Stimulated activated naive B cell treated with anti-CD40 and anti-IgM and Interleukin-4, amounts not matched to agents 10 μg/mL and 1 μg/mL and 100 μg/mL, for 72 hours (primary cell): ENCODE measurements at regions not wholly inside any gene's neighbourhood (a gene's known extent, or its start where the extent isn't known, plus 50 kb on each side); places are given as distances from the start of the nearest gene placed in this dataset.

Experiments used
- ATAC-seq, 2 donors: fragments of 150-1000 bp; cut with Tn5 transposase; replicated peaks; 2 replicates each; pipeline ENCODE4 v1.10.0; 2021; ENCODE audit warnings: moderate library complexity in 1 of 2
- DNase-seq: peaks from one replicate; pipeline ENCODE4 v3.0.0; 2021
- H3K27ac Mint-ChIP-seq: one replicate; pipeline ENCODE4 v1.8.0; 2022; ENCODE audit warnings: mild to moderate bottlenecking, mixed read lengths
- H3K27me3 Mint-ChIP-seq, 2 donors: one replicate each; pipeline ENCODE4 v1.8.0; 2022; ENCODE audit warnings: mixed read lengths in 2 of 2
- H3K36me3 Mint-ChIP-seq, 2 donors: one replicate each; pipeline ENCODE4 v1.8.0; 2022; ENCODE audit warnings: mixed read lengths in 2 of 2, mild to moderate bottlenecking in 1 of 2
- H3K4me1 Mint-ChIP-seq, 2 donors: one replicate each; pipeline ENCODE4 v1.8.0; 2022; ENCODE audit warnings: mixed read lengths in 2 of 2, mild to moderate bottlenecking in 1 of 2
- H3K4me3 Mint-ChIP-seq, 2 donors: one replicate each; pipeline ENCODE4 v1.8.0; 2022; ENCODE audit warnings: mild to moderate bottlenecking in 2 of 2, mixed read lengths in 2 of 2, moderate library complexity in 1 of 2
- H3K9me3 Mint-ChIP-seq, 2 donors: one replicate each; pipeline ENCODE4 v1.8.0; 2022; ENCODE audit warnings: mixed read lengths in 2 of 2, mild to moderate bottlenecking in 1 of 2

DNA sequence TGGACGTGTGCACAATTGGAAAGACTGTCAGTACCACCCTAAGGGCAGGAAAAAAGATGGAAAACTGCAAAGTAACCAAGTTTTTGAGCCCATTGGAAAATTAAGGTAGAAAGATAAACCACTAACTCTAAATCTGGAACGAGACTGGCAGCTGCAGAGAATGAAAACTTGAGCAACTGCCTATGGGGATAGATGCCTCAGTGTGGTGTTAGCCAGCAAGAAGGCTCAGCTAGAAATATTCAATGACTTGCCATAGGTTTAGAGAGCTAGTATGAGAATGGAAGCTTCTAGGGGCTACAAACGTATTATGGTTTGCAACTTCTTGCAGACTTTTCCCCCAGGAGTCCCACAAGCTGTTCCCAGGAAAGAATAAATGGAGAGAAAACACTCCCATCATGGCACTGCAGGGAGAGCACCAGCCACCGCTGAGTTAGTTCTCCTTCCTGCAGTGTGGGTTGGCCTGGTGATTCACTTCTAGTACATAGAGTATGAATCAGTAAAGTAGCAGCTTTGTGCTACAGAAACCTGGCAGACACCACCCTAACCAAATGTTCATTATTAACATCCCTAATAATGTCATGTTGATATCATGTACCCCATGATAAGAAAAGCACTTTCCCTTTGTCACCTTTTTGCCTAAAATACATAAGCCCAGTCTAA lies 372.4 kb upstream of the VWC2 start:
- no peak overlapping the region for H3K27ac Mint-ChIP-seq
- H3K4me3 Mint-ChIP-seq, result no peak overlapping the region
- peaks cover 4% of the 10 kb centered on the region in 2 donors for H3K9me3 Mint-ChIP-seq
- H3K4me1 Mint-ChIP-seq, result no peaks in the 10 kb centered on the region
- DNase-seq (no peak), ATAC-seq (no peak)
- H3K36me3 Mint-ChIP-seq, result no peaks in the 10 kb centered on the region
- H3K27me3 Mint-ChIP-seq, result no peaks in the 10 kb centered on the region

DNA sequence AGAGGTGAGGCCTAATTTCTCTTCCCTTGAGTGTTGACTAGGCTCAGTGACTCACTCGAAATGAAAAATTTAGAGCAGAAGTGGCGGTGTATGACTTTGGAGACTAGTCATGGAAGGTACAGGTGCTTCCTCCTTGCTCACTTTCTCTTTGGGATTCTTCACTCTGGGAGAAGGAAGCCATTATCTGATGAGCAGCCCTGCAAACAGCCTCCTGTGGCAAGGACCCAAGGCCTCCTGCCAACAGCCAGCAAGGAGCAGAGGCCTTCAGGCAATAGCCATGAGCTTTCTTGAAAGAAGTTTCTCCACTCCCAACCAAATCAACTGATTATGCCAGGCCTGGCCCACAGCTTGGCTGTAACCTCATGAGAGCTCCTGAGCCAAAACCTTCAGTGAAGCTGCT lies 369.6 kb upstream of the VWC2 start:
- ATAC-seq (no peak), DNase-seq (no peak)
- H3K4me1 Mint-ChIP-seq, result no peaks in the 10 kb centered on the region
- H3K36me3 Mint-ChIP-seq, result no peaks in the 10 kb centered on the region
- no peak overlapping the region for H3K4me3 Mint-ChIP-seq
- no peaks in the 10 kb centered on the region for H3K27me3 Mint-ChIP-seq
- peaks cover 4% of the 10 kb centered on the region in 2 donors for H3K9me3 Mint-ChIP-seq
- no peak overlapping the region for H3K27ac Mint-ChIP-seq

DNA sequence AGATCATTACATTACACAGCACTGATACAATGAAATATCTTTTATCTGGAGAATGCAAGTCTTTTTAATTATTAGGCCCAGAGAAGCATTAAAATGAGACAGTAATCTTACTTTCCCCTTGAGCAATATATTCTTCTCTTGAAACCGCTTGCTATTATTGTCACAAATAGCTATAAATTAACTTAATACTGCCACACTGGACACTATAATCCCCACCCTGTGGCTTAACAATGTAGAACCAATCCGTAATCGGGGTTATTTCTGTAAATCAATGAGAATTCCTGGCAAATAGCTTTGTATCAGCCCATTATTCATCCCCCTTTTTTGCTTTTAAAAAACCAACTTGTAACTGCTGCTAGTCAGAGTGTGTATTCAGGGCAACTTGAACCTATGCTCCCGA lies 366.2 kb upstream of the VWC2 start:
- Mint-ChIP-seq H3K27ac (no peak overlapping the region), H3K9me3 (peaks cover 2% of the 10 kb centered on the region in 2 donors), H3K4me1 (no peaks in the 10 kb centered on the region), H3K36me3 (no peaks in the 10 kb centered on the region), H3K4me3 (no peak overlapping the region), H3K27me3 (no peaks in the 10 kb centered on the region)
- no peak for DNase-seq
- ATAC-seq, result no peak

DNA sequence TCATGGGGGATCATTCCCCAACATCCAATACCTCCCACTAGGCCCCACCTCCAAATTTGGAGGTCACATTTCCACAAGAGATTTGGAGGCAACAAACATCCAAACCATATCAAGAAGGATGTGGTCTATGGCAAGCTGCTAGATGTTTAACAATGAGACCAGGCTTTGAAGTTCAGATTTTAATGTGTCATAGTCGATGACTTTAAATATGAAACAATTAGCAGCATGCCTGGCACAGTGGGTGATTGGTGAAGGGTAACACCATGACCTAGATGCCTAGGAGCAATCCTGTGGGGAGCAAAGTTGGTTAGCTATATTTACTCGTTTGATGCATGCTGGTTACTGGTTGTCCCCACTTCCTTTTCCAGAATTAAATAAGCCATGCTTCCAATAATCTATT lies 356.4 kb upstream of the VWC2 start:
- ATAC-seq, result no peak
- DNase-seq, result no peak
- Mint-ChIP-seq H3K4me1 (no peaks in the 10 kb centered on the region), H3K4me3 (no peak overlapping the region), H3K9me3 (peaks cover 5 to 7% of the 10 kb centered on the region in 2 donors), H3K36me3 (no peaks in the 10 kb centered on the region), H3K27me3 (no peaks in the 10 kb centered on the region), H3K27ac (no peak overlapping the region)

DNA sequence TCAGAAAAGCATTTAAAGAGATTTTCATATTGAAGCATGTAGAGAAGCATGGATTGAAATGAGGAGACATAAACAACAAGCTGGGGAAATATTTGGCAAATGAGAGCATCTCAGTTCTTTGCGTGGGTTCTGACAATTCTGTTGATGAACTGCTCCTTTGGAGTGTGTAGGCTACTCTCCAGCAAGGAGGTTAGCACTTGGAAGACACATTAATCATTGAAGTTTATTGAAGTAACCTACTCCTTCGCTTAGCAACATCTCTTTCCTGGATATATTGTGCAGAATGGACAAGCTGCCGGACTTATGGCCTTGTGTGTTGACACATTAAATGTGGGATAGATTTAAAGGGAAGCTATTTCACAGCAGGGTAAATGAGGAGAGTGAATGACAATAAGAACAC lies 354.5 kb upstream of the VWC2 start:
- no peak overlapping the region for H3K27ac Mint-ChIP-seq
- no peaks in the 10 kb centered on the region for H3K4me1 Mint-ChIP-seq
- DNase-seq, result no peak
- H3K27me3 Mint-ChIP-seq, result no peaks in the 10 kb centered on the region
- no peaks in the 10 kb centered on the region for H3K36me3 Mint-ChIP-seq
- H3K4me3 Mint-ChIP-seq, result no peak overlapping the region
- peaks cover 5% of the 10 kb centered on the region in 2 donors for H3K9me3 Mint-ChIP-seq
- ATAC-seq, result no peak

DNA sequence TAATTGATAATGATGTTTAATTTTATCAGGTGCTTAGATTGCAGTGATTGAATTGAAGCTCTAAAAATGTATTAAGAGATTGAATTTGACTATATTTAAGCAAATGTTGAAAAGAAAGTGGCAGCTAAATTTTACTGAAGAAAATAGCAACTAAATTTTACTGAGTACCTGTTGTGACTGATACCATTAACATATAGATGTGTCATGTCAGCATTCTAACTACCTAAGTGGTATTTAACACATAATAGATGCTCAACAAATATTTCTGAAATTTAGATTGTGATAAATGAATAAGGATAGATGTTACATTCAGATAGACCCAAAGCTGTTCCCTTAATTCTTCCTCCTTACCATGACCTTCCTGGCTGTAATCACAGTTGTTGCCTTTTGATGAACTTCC lies 350.9 kb upstream of the VWC2 start:
- no peak for DNase-seq
- Mint-ChIP-seq H3K4me1 (no peaks in the 10 kb centered on the region), H3K27me3 (no peaks in the 10 kb centered on the region), H3K4me3 (no peak overlapping the region), H3K27ac (no peak overlapping the region), H3K36me3 (no peaks in the 10 kb centered on the region), H3K9me3 (no peaks in the 10 kb centered on the region)
- no peak for ATAC-seq

DNA sequence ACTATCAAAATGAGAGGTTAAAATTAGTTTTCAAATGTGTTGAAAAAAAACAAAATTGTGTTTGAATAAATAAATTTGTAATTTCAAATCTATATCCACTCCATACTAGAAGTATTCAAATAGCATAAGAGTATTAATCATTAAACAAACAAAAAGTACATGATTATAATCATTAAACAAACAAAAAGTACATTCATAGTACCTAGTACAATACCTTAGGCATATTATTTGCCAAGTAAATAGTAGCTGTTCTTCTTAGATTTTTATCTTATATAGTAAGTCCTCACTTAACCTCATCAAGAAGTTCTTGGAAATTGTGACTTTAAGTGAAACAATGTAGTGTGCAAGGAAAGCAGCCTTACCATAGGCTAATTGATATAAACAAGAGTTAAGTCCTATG lies 349.3 kb upstream of the VWC2 start:
- Mint-ChIP-seq H3K4me3 (no peak overlapping the region), H3K36me3 (no peaks in the 10 kb centered on the region), H3K27ac (no peak overlapping the region), H3K4me1 (no peaks in the 10 kb centered on the region), H3K27me3 (no peaks in the 10 kb centered on the region), H3K9me3 (no peaks in the 10 kb centered on the region)
- DNase-seq (no peak), ATAC-seq (no peak)

DNA sequence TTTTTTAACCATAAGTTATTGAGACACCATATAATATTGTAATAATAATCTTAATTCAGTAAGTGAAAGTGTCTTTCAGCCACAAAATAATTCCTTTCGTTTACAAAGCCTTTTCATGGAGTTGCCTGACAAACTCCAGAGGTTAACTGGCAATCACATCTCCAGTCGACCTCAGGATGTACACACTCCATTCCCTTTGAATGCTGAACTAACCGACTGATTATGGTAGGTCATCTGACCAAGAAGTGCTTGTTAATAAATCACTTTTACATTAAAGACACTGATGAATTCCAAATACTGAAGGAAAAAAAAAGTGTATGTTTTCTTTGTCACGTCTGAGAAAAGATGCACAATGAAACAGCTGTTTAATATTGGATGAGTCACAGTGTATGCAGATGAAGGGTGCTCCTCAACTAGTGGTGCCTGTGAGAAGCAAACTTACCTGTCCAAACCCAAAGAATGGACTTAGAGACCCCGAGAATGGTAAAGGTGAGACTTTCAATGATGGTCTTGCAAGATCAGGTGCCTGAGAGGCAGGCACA lies 348.1 kb upstream of the VWC2 start:
- no peaks in the 10 kb centered on the region for H3K4me1 Mint-ChIP-seq
- no peaks in the 10 kb centered on the region for H3K9me3 Mint-ChIP-seq
- H3K27me3 Mint-ChIP-seq, result no peaks in the 10 kb centered on the region
- H3K27ac Mint-ChIP-seq, result no peak overlapping the region
- H3K36me3 Mint-ChIP-seq, result no peaks in the 10 kb centered on the region
- ATAC-seq, result no peak
- H3K4me3 Mint-ChIP-seq, result no peak overlapping the region
- DNase-seq, result no peak

DNA sequence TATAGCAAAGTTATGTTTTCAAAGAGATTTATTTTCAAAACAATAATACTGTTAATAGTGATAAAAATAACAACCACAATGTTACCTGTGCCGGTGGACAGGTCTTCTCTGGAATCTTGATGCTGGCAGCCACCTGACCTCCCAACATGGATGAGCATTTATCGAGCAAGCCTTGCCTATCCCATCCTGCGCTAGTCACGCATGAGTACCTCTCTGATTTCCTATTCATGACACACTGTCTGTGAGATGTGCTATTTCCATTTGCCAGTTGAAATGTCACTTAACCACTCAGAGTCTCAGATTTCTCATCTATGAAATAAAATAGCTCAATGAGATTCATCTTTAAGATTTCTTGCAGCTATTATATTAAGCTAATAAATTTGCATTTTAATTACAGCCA lies 341.2 kb upstream of the VWC2 start:
- Mint-ChIP-seq H3K4me1 (no peaks in the 10 kb centered on the region), H3K9me3 (no peaks in the 10 kb centered on the region), H3K36me3 (no peaks in the 10 kb centered on the region), H3K27ac (no peak overlapping the region), H3K4me3 (no peak overlapping the region), H3K27me3 (no peaks in the 10 kb centered on the region)
- no peak for ATAC-seq
- no peak for DNase-seq

DNA sequence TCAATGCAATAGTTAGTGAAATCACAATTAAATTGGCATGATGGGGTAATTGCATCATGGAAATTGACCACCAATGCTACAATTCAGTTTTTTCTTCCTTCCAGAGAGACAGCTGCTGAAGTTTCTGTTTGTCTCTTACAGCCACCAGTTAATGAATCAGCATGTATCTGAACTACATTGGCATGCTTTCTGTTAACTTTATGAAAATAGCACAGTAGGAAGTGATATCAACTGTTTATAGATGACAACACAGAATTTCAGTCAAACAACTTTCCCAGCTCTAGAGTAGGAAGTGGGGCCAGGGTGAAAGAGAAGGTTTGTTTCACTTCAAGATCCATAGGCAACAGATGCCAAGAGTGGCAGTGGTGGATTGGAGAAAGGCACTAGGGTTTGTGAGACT lies 339.6 kb upstream of the VWC2 start:
- H3K9me3 Mint-ChIP-seq, result no peaks in the 10 kb centered on the region
- no peaks in the 10 kb centered on the region for H3K27me3 Mint-ChIP-seq
- no peak for DNase-seq
- no peak for ATAC-seq
- H3K27ac Mint-ChIP-seq, result no peak overlapping the region
- H3K4me3 Mint-ChIP-seq, result no peak overlapping the region
- no peaks in the 10 kb centered on the region for H3K36me3 Mint-ChIP-seq
- no peaks in the 10 kb centered on the region for H3K4me1 Mint-ChIP-seq

DNA sequence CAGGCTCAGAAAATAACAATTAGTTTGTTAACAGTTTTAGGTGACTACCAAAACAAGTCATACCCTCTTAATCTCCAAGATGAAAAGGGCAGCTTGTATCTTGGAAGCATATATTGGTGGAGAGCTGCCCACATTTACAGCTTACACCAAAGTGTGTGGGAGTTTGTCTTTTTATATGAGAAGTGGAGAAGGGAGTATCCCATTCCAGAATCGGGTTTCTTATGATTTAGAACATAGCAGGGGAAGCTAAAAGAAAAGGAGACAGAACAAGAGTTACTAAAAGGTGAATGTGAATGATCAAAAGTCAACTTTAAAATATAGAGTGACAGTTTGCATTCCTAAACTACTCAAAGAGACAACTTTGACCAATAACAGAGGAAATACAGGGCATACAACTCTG lies 338.6 kb upstream of the VWC2 start:
- no peak overlapping the region for H3K27ac Mint-ChIP-seq
- ATAC-seq (no peak), DNase-seq (no peak)
- H3K4me1 Mint-ChIP-seq, result no peaks in the 10 kb centered on the region
- H3K27me3 Mint-ChIP-seq, result no peaks in the 10 kb centered on the region
- H3K9me3 Mint-ChIP-seq, result no peaks in the 10 kb centered on the region
- H3K36me3 Mint-ChIP-seq, result no peaks in the 10 kb centered on the region
- no peak overlapping the region for H3K4me3 Mint-ChIP-seq

DNA sequence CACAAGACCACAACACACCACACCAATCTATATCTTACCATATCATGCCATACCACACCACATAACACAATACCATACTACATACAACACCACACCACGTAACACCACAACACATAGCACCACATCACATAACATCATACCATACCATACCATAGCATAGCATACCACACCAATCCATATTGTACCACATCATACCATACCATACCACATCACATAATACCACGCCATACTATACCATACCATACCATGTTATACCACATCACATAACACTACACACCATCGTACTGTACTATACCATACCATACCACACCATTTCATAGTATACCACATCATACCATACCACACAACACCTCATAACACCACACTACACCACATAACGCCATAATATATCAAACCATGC lies 335.2 kb upstream of the VWC2 start:
- no peak for DNase-seq
- H3K9me3 Mint-ChIP-seq, result no peaks in the 10 kb centered on the region
- H3K4me1 Mint-ChIP-seq, result no peaks in the 10 kb centered on the region
- no peaks in the 10 kb centered on the region for H3K27me3 Mint-ChIP-seq
- no peak overlapping the region for H3K4me3 Mint-ChIP-seq
- no peak overlapping the region for H3K27ac Mint-ChIP-seq
- H3K36me3 Mint-ChIP-seq, result no peaks in the 10 kb centered on the region
- ATAC-seq, result peak in 1 of 2 donors; percentile 23

DNA sequence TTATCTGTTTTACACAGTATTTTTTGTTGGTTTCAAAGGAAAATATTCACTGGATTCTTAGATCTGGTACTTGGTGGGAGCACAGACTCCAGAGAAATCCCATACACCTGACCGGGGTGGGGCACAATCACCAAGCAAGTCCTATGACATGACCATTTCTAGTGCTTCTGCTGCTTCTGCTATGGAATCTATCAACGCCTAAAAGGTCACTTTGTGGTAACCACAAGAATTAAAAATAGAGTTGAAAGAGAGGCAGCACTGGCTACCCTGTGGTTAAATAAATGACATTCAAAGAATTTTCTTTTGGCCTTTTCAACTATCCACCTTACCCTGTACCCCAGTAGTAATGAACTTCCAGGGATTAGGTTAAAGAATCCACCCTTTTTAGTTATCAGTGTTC lies 329.9 kb upstream of the VWC2 start:
- ATAC-seq, result no peak
- no peaks in the 10 kb centered on the region for H3K4me1 Mint-ChIP-seq
- no peaks in the 10 kb centered on the region for H3K27me3 Mint-ChIP-seq

DNA sequence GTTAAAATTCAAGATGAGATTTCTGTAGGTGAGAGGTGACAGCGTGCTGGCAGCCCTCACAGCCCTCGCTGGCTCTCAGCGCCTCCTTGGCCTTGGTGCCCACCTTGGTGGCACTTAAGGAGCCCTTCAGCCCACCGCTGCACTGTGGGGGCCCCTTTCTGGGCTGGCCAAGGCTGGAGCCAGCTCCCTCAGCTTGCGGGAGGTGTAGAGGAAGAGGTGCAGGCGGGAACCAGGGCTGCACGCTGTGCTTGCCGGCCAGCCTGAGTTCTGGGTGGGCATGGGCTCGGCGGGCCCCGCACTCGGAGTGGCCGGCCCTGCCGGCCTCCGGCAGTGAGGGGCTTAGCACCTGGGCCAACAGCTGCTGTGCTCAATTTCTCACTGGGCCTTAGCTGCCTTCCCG lies 320.0 kb upstream of the VWC2 start:
- H3K27me3 Mint-ChIP-seq, result no peaks in the 10 kb centered on the region
- DNase-seq (no peak), ATAC-seq (no peak)
- no peaks in the 10 kb centered on the region for H3K36me3 Mint-ChIP-seq
- H3K4me1 Mint-ChIP-seq, result no peaks in the 10 kb centered on the region
- H3K9me3 Mint-ChIP-seq, result peaks cover 4 to 8% of the 10 kb centered on the region in 2 donors
- H3K4me3 Mint-ChIP-seq, result no peak overlapping the region
- H3K27ac Mint-ChIP-seq, result no peak overlapping the region

More for the DNA sequence above, 329.9 kb upstream of the VWC2 start:
- H3K9me3 Mint-ChIP-seq, result peaks cover 0 to 5% of the 10 kb centered on the region in 2 donors
- H3K4me3 Mint-ChIP-seq, result no peak overlapping the region
- H3K36me3 Mint-ChIP-seq, result no peaks in the 10 kb centered on the region
- no peak overlapping the region for H3K27ac Mint-ChIP-seq
- DNase-seq, result no peak

DNA sequence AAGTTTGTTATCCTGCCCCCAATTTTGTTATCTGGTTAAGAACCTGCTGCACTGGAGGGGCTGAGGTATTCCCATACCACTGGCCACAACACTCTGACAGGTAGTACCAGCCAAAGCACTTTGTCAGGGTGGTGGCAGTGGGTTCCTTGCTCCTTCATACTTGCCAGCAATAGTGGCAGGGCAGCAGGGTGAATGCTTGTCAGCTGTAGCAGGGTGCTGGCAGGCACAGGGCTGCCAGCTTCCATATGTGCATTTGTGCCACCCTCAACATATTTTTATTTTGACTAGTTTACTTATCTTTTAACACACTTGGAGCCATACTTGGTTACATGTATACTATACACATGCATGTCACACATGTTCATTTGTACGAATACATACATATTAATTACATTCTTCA lies 294.0 kb upstream of the VWC2 start:
- H3K27ac Mint-ChIP-seq, result no peak overlapping the region
- H3K4me3 Mint-ChIP-seq, result no peak overlapping the region
- no peak for ATAC-seq
- H3K27me3 Mint-ChIP-seq, result no peaks in the 10 kb centered on the region
- DNase-seq, result no peak
- H3K9me3 Mint-ChIP-seq, result peaks cover 2 to 4% of the 10 kb centered on the region in 2 donors
- no peaks in the 10 kb centered on the region for H3K36me3 Mint-ChIP-seq
- H3K4me1 Mint-ChIP-seq, result no peaks in the 10 kb centered on the region
